Liver (tissue), 8 donors: ENCODE measurements at regions not wholly inside any gene's neighbourhood (a gene's known extent, or its start where the extent isn't known, plus 50 kb on each side); places are given as distances from the start of the nearest gene placed in this dataset.

Experiments
- DNase-seq: peaks from one replicate; pipeline ENCODE4 v3.0.0-alpha.2; 2017; ENCODE audit warnings: low spot score
- H3K27ac ChIP-seq, 2 donors: one replicate each; pipeline ENCODE4 v1.7.0; 2013; ENCODE audit warnings: inconsistent platforms in 2 of 2, low read length in 2 of 2, control low read depth in 1 of 2, low read depth in 1 of 2, mild to moderate bottlenecking in 1 of 2
- H3K27me3 ChIP-seq, 4 donors: one replicate each; pipeline versions ENCODE4 v1.6.1 to v1.7.0; 2013; ENCODE audit warnings: low read length in 3 of 4, inconsistent platforms in 1 of 4, mild to moderate bottlenecking in 1 of 4, moderate library complexity in 1 of 4; ENCODE audit not compliant: control insufficient read depth in 4 of 4, insufficient read depth in 4 of 4
- H3K36me3 ChIP-seq, 4 donors: one replicate each; pipeline versions ENCODE4 v1.6.1 to v1.7.0; 2013; ENCODE audit warnings: low read length in 3 of 4, mild to moderate bottlenecking in 3 of 4, low read depth in 1 of 4, moderate library complexity in 1 of 4; ENCODE audit not compliant: control insufficient read depth in 4 of 4, insufficient read depth in 3 of 4
- H3K4me1 ChIP-seq, 4 donors: one replicate each; pipeline versions ENCODE4 v1.6.1 to v1.7.0; 2013; ENCODE audit warnings: low read length in 3 of 4, mild to moderate bottlenecking in 3 of 4, moderate library complexity in 1 of 4; ENCODE audit not compliant: control insufficient read depth in 4 of 4, insufficient read depth in 4 of 4
- H3K4me3 ChIP-seq, 3 donors: one replicate each; pipeline versions ENCODE4 v1.6.1 to v1.7.0; 2013; ENCODE audit warnings: low read length in 3 of 3, control low read depth in 1 of 3, low read depth in 1 of 3, mild to moderate bottlenecking in 1 of 3
- H3K9ac ChIP-seq, 2 donors: one replicate each; pipeline ENCODE4 v1.7.0; 2013; ENCODE audit warnings: low read length in 2 of 2, mild to moderate bottlenecking in 2 of 2, moderate library complexity in 2 of 2, control low read depth in 1 of 2, low read depth in 1 of 2
- H3K9me3 ChIP-seq, 4 donors: one replicate each; pipeline versions ENCODE4 v1.6.1 to v1.7.0; 2013; ENCODE audit warnings: low read length in 3 of 4; ENCODE audit not compliant: control insufficient read depth in 4 of 4
- CTCF ChIP-seq: fragments of 150-350 bp; IDR thresholded peaks from 2 replicates; pipeline ENCODE4 v1.5.1; 2017; ENCODE audit warnings: improper control_type of control experiment, low read depth, low read length; ENCODE audit not compliant: missing input control
- EGR1 ChIP-seq, 2 donors: IDR thresholded peaks; 2 replicates each; pipeline ENCODE4 v1.6.1; 2016 to 2018; ENCODE audit warnings: antibody characterized with exemption in 2 of 2, low read depth in 2 of 2
- FOXA2 ChIP-seq: IDR thresholded peaks from 2 replicates; pipeline ENCODE4 v1.6.1; 2016; ENCODE audit warnings: antibody characterized with exemption
- GABPA ChIP-seq, 2 donors: IDR thresholded peaks in 1 of 2; conservative IDR thresholded peaks in 1 of 2; 2 replicates each; pipeline ENCODE4 v1.6.1; 2016; ENCODE audit warnings: antibody characterized with exemption in 2 of 2, mild to moderate bottlenecking in 1 of 2, moderate library complexity in 1 of 2
- HNF4A ChIP-seq, 2 donors: conservative IDR thresholded peaks; 2 replicates each; pipeline ENCODE4 v1.6.1; 2016; ENCODE audit warnings: antibody characterized with exemption in 2 of 2, mild to moderate bottlenecking in 2 of 2
- JUND ChIP-seq, 2 donors: IDR thresholded peaks; 2 replicates each; pipeline ENCODE4 v1.6.1; 2016; ENCODE audit warnings: antibody characterized with exemption in 2 of 2
- NR2F2 ChIP-seq: IDR thresholded peaks from 2 replicates; pipeline ENCODE4 v1.6.1; 2016; ENCODE audit warnings: antibody characterized with exemption
- RAD21 ChIP-seq, 2 donors: IDR thresholded peaks; 2 replicates each; pipeline ENCODE4 v1.6.1; 2016; ENCODE audit warnings: antibody characterized with exemption in 2 of 2, mild to moderate bottlenecking in 2 of 2
- RXRA ChIP-seq, 2 donors: IDR thresholded peaks; 2 replicates each; pipeline ENCODE4 v1.6.1; 2017 to 2018; ENCODE audit warnings: antibody characterized with exemption in 2 of 2, mild to moderate bottlenecking in 1 of 2
- YY1 ChIP-seq: IDR thresholded peaks from 2 replicates; pipeline ENCODE4 v1.6.1; 2016; ENCODE audit warnings: antibody characterized with exemption, mild to moderate bottlenecking
- WGBS: extraction: QIAGEN DNeasy Blood & Tissue Kit; methylation state at CpG from one replicate; pipeline ENCODE4 v1.1.7; 2013; 5-methylcytosine and 5-hydroxymethylcytosine counted together
- TF ChIP-seq, protein P1 (sequence below): IDR thresholded peaks from 2 replicates; pipeline ENCODE4 v1.6.1; 2016; ENCODE audit warnings: antibody characterized with exemption
- TF ChIP-seq, protein P2 (sequence below): IDR thresholded peaks from 2 replicates; pipeline ENCODE4 v1.6.1; 2016; ENCODE audit warnings: antibody characterized with exemption, mild to moderate bottlenecking
- TF ChIP-seq, protein P3 (sequence below): IDR thresholded peaks from 2 replicates; pipeline ENCODE4 v1.6.1; 2016; ENCODE audit warnings: antibody characterized with exemption
- donor health status: healthy.
- donor health status: healthy.
- donor health status: healthy.
- donor health status: healthy.
- donor health status: healthy.

- no peak for DNase-seq
- TF ChIP-seq FOXA2 = no peak
- TF ChIP-seq JUND (IDR thresholded peaks at IDR 0.05) = no peak
- TF ChIP-seq CTCF = peak; percentile 40
- TF ChIP-seq NR2F2 = no peak
- TF ChIP-seq RAD21 (IDR thresholded peaks at IDR 0.05) = peak; percentile 74 to 79
- TF ChIP-seq, protein P1, sequence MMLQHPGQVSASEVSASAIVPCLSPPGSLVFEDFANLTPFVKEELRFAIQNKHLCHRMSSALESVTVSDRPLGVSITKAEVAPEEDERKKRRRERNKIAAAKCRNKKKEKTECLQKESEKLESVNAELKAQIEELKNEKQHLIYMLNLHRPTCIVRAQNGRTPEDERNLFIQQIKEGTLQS = no peak
- TF ChIP-seq, protein P2, sequence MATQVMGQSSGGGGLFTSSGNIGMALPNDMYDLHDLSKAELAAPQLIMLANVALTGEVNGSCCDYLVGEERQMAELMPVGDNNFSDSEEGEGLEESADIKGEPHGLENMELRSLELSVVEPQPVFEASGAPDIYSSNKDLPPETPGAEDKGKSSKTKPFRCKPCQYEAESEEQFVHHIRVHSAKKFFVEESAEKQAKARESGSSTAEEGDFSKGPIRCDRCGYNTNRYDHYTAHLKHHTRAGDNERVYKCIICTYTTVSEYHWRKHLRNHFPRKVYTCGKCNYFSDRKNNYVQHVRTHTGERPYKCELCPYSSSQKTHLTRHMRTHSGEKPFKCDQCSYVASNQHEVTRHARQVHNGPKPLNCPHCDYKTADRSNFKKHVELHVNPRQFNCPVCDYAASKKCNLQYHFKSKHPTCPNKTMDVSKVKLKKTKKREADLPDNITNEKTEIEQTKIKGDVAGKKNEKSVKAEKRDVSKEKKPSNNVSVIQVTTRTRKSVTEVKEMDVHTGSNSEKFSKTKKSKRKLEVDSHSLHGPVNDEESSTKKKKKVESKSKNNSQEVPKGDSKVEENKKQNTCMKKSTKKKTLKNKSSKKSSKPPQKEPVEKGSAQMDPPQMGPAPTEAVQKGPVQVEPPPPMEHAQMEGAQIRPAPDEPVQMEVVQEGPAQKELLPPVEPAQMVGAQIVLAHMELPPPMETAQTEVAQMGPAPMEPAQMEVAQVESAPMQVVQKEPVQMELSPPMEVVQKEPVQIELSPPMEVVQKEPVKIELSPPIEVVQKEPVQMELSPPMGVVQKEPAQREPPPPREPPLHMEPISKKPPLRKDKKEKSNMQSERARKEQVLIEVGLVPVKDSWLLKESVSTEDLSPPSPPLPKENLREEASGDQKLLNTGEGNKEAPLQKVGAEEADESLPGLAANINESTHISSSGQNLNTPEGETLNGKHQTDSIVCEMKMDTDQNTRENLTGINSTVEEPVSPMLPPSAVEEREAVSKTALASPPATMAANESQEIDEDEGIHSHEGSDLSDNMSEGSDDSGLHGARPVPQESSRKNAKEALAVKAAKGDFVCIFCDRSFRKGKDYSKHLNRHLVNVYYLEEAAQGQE = no peak
- TF ChIP-seq YY1 = peak; percentile 48
- TF ChIP-seq RXRA (IDR thresholded peaks at IDR 0.05) = peak; percentile 42 to 50
- peak overlapping the region; percentile 33 to 56 (median 53) for H3K4me3 ChIP-seq
- no peaks in the 10 kb centered on the region for H3K27me3 ChIP-seq
- peak overlapping the region in 1 of 2 donors; percentile 69 for H3K27ac ChIP-seq
- 27% methylated on average over 6 of the region's 6 CpGs for WGBS
- no peaks in the 10 kb centered on the region for H3K36me3 ChIP-seq
- H3K9me3 ChIP-seq = no peaks in the 10 kb centered on the region
- peaks cover 0 to 5% (median 0%) of the 10 kb centered on the region in 4 donors for H3K4me1 ChIP-seq
- peak overlapping the region; percentile 50 to 94 for H3K9ac ChIP-seq
These were observed 352.4 kb downstream of the USP25 start for GRCh38 chr21:16082038-16082816.

GRCh38 chr21:16084776-16085364 lies 355.1 kb downstream of the USP25 start:
- no peak overlapping the region for H3K4me3 ChIP-seq
- TF ChIP-seq EGR1 (IDR thresholded peaks at IDR 0.05; ENCODE audit: low read depth in 2 of 2) = no peak
- TF ChIP-seq YY1 = no peak
- no peak for TF ChIP-seq JUND (IDR thresholded peaks at IDR 0.05)
- TF ChIP-seq, protein P2 = no peak
- TF ChIP-seq FOXA2 = no peak
- no peak for TF ChIP-seq GABPA (IDR thresholded peaks at IDR 0.05 in 1 of 2, conservative IDR thresholded peaks at IDR 0.05 in 1 of 2)
- TF ChIP-seq, protein P3, sequence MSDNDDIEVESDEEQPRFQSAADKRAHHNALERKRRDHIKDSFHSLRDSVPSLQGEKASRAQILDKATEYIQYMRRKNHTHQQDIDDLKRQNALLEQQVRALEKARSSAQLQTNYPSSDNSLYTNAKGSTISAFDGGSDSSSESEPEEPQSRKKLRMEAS = no peak
- no peak for TF ChIP-seq HNF4A (conservative IDR thresholded peaks at IDR 0.05)
- no peak for TF ChIP-seq RAD21 (IDR thresholded peaks at IDR 0.05)
- TF ChIP-seq RXRA (IDR thresholded peaks at IDR 0.05) = no peak
- DNase-seq = no peak
- WGBS = 87% methylated on average over 7 of the region's 7 CpGs
- H3K9me3 ChIP-seq = no peaks in the 10 kb centered on the region
- H3K9ac ChIP-seq = no peak overlapping the region
- H3K4me1 ChIP-seq = peaks cover 0 to 5% (median 0%) of the 10 kb centered on the region in 4 donors
- H3K27ac ChIP-seq = no peak overlapping the region
- H3K36me3 ChIP-seq = no peaks in the 10 kb centered on the region
- H3K27me3 ChIP-seq = no peaks in the 10 kb centered on the region
